Ovary (tissue), 7 donors: ENCODE measurements at regions not wholly inside any gene's neighbourhood (a gene's known extent, or its start where the extent isn't known, plus 50 kb on each side); places are given as distances from the start of the nearest gene placed in this dataset.
A peak's percentile ranks its signal among the peaks of the same experiment; 100 is the strongest.

ENCODE experiments used
- DNase-seq, 5 donors: peaks; one replicate each; pipeline ENCODE4 v3.0.0-alpha.2; 2019 to 2020
- H3K27ac ChIP-seq, 2 donors: fragments of 200-600 bp; one replicate each; pipeline versions ENCODE4 v1.5.1 to v1.8.0; 2019 to 2022
- H3K27me3 ChIP-seq: fragments of 200-600 bp; one replicate; pipeline ENCODE4 v1.8.0; 2022
- H3K36me3 ChIP-seq: fragments of 200-600 bp; sonication (generic); one replicate; pipeline ENCODE4 v1.5.1; 2019
- H3K4me1 ChIP-seq: one replicate; pipeline ENCODE4 v1.8.1; 2013; ENCODE audit warnings: mild to moderate bottlenecking, moderate library complexity; ENCODE audit not compliant: insufficient read depth
- H3K4me3 ChIP-seq: fragments of 200-600 bp; sonication (generic); one replicate; pipeline ENCODE4 v1.5.1; 2017
- H3K9me3 ChIP-seq, 2 donors: fragments of 200-600 bp in 1 of 2; sonication (generic) in 1 of 2; one replicate each; pipeline versions ENCODE4 v1.5.1 to v1.8.1; 2013 to 2019; ENCODE audit warnings: mild to moderate bottlenecking in 1 of 2, moderate library complexity in 1 of 2
- EP300 ChIP-seq: sonication (generic); formaldehyde crosslinking; IDR thresholded peaks from one replicate; pipeline ENCODE4 v1.6.1; 2017; ENCODE audit warnings: antibody characterized with exemption
- POLR2A ChIP-seq: fragments of 450-650 bp; IDR thresholded peaks from one replicate; pipeline ENCODE4 v1.6.1; 2017; ENCODE audit warnings: antibody characterized with exemption, mild to moderate bottlenecking, moderate library complexity
- WGBS, 3 donors: extraction: QIAGEN DNeasy Blood & Tissue Kit in 1 of 3; methylation state at CpG; one replicate each; pipeline versions ENCODE4 v1.1.5 to v1.1.7; 2013 to 2017; 5-methylcytosine and 5-hydroxymethylcytosine counted together
- intact Hi-C, 4 donors: fragments of 100-400 bp; cut with DNase I; formaldehyde crosslinking; loops; one replicate each; pipeline versions ENCODE4 v1.11.0 to v1.15.1; 2022 to 2023
- TF ChIP-seq, protein P1 (sequence below), 3 donors: fragments of 450-650 bp in 2 of 3; fragments of 200-600 bp in 1 of 3; IDR thresholded peaks; one replicate each; pipeline versions ENCODE4 v1.5.1 to v1.8.0; 2016 to 2022; ENCODE audit warnings: antibody characterized with exemption in 3 of 3, mild to moderate bottlenecking in 1 of 3
- donor health status: DM: no; HTN: no; CAD: no; lungs with moderate emphysema.
- donor health status: DM: no; HTN: no; CAD: no.
- donor health status: Bipolar disorder and iron deficiency.
- donor health status: DM: no; HTN: no; CAD: no.
- donor health status: DM: yes; HTN: yes; CAD: no.

DNA sequence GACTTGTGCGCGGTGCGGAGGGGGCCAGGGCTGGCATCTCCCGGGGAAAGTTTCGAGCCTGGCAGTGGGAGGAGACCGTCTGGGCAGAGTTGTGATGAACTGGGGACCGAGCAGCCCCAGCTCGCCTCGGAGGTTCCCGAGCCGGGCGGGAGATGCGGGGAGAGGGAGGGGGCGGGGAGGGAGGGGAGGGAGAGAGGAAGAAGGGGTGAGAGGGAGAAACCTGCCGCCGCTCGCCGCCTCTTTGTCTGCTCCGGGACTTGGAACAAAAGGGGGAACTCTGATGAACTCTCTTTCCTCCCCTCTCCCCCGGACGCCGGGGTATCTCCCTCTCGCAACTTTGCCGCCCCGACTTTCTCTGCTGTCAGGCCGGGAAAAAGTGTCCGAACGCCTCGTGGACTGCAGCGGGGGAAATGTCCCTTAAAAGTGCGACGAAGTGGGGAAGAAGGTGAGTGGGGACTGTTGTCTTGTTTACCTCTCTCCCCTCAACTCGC is 72.7 kb downstream of the SOX4 start:
- H3K27me3 ChIP-seq: no peaks in the 10 kb centered on the region
- peak overlapping the region; percentile 70 to 83 for H3K27ac ChIP-seq
- no peaks in the 10 kb centered on the region for H3K9me3 ChIP-seq
- no peaks in the 10 kb centered on the region for H3K36me3 ChIP-seq
- no peaks in the 10 kb centered on the region for H3K4me1 ChIP-seq
- intact Hi-C loops: loop anchor here in 1 of 4 donors (5.0 kb wide), 1 partner anchor 69 kb away; no protein-coding TSS in a partner anchor
- H3K4me3 ChIP-seq: peak overlapping the region; percentile 76
- WGBS, 3 donors: 0 to 1% (median 1%) methylated on average over 32 to 33 of the region's 33 CpGs
- DNase-seq: peak; percentile 64 to 75 (median 69)
- TF ChIP-seq EP300 (no peak), POLR2A (no peak)
- TF ChIP-seq, protein P1, sequence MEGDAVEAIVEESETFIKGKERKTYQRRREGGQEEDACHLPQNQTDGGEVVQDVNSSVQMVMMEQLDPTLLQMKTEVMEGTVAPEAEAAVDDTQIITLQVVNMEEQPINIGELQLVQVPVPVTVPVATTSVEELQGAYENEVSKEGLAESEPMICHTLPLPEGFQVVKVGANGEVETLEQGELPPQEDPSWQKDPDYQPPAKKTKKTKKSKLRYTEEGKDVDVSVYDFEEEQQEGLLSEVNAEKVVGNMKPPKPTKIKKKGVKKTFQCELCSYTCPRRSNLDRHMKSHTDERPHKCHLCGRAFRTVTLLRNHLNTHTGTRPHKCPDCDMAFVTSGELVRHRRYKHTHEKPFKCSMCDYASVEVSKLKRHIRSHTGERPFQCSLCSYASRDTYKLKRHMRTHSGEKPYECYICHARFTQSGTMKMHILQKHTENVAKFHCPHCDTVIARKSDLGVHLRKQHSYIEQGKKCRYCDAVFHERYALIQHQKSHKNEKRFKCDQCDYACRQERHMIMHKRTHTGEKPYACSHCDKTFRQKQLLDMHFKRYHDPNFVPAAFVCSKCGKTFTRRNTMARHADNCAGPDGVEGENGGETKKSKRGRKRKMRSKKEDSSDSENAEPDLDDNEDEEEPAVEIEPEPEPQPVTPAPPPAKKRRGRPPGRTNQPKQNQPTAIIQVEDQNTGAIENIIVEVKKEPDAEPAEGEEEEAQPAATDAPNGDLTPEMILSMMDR (IDR thresholded peaks at IDR 0.05): no peak

DNA sequence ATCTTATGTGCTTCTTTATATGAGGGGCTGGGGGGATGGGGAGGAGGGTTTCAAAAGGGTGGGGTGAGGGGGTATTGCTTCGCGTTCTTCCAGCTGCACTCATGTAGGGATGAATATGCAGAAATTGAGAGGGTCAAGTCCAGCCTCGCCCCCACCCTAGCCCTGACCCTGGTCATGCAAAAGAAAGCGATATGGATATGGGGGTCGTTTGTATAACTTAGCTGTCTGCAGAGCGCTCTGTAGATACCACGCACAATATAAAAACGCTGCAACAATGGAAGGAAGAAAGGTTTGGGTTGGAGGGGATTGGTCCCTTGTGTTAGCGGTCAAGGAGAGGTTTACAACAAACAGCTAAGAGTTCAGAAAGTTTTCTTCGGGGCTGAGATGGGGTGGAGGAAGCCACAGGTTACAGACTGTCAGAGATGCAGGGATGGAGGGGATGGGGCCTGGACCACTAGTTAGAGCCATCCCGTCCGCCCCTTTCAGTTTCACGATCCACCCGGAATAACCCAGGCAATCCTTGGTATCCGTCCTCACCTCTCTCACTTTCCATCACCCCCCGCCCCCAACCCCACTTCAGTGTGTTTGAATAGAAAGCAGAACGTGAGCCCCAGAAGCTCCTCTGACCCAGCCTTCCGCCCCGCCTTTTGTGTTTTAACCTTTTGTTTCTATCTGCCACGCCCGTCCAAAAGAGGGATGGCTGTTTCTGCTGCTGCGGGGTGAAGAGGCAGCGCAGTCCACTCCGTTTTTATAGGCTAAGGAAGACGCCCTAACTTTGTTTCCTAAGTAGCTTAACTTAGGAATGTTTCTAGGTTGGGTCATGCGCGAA is 73.5 kb downstream of the SOX4 start:
- TF ChIP-seq EP300 (no peak), POLR2A (no peak)
- TF ChIP-seq, protein P1 (IDR thresholded peaks at IDR 0.05): no peak
- Histone ChIP-seq H3K27ac (peak overlapping the region; percentile 70 to 83), H3K4me3 (peak overlapping the region; percentile 76), H3K36me3 (no peaks in the 10 kb centered on the region), H3K27me3 (no peaks in the 10 kb centered on the region), H3K9me3 (no peaks in the 10 kb centered on the region), H3K4me1 (no peaks in the 10 kb centered on the region)
- DNase-seq: peak; percentile 26 to 50 (median 42)
- 10 to 21% (median 12%) methylated on average over 27 of the region's 27 CpGs for WGBS, 3 donors
- intact Hi-C loops: loop anchor here in 1 of 4 donors (5.0 kb wide), 1 partner anchor 70 kb away; no protein-coding TSS in a partner anchor

DNA sequence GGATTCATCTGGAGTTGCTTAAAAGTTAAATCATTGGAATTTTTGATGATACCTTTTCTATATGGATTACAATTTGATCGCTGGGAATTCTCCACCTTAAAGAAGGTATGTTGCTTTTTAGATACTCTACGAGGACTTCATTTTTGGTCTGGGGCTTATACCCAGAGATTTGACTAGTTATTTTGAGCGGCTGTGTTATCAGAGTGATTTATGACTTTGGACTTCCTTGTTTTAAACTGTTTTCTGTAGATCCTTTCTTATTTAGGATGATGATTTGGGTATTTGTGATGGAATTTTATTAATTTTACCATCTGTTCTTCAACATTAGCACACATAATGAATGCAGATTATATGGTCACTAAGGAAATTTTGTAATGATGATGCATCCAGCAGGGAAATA is 75.2 kb downstream of the SOX4 start:
- H3K36me3 ChIP-seq: no peaks in the 10 kb centered on the region
- intact Hi-C loops: loop anchor here in 1 of 4 donors (5.0 kb wide), 1 partner anchor 71 kb away; no protein-coding TSS in a partner anchor
- DNase-seq: no peak
- no peaks in the 10 kb centered on the region for H3K4me1 ChIP-seq
- H3K27me3 ChIP-seq: no peaks in the 10 kb centered on the region
- no peak overlapping the region for H3K4me3 ChIP-seq
- WGBS, 3 donors: 56 to 60% (median 59%) methylated on average over 3 of the region's 3 CpGs
- H3K9me3 ChIP-seq: no peaks in the 10 kb centered on the region
- H3K27ac ChIP-seq: no peak overlapping the region
- TF ChIP-seq, protein P1 (IDR thresholded peaks at IDR 0.05): no peak
- TF ChIP-seq POLR2A (no peak), EP300 (no peak)

DNA sequence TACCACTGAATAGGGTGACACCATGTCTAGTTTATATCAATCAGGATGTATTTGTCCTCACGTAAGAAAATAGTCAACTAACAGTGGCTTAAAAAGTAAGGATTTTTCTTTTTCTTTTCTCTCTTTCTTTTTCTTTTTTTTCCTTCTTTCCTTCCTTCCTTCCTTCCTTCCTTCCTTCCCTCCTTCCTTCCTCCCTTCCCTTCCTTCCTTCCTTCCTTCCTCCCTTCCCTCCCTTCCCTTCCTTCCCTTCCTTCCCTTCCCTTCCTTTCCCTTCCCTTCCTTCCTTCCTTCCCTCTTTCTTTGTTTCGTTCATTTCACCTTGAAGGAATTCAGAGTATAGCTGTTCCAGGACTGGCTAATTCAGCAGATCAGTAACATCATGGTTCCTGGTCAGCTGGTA is 83.2 kb downstream of the SOX4 start:
- TF ChIP-seq POLR2A (no peak), EP300 (no peak)
- TF ChIP-seq, protein P1 (IDR thresholded peaks at IDR 0.05): no peak
- Histone ChIP-seq H3K27me3 (no peaks in the 10 kb centered on the region), H3K27ac (no peak overlapping the region), H3K36me3 (no peaks in the 10 kb centered on the region), H3K9me3 (no peaks in the 10 kb centered on the region), H3K4me1 (no peaks in the 10 kb centered on the region), H3K4me3 (no peak overlapping the region)
- intact Hi-C loops: no loop called here
- no peak for DNase-seq
- WGBS, 3 donors: 46 to 74% (median 48%) methylated on average over 2 of the region's 2 CpGs
